Stomach (tissue), 4 donors: ENCODE measurements at regions not wholly inside any gene's neighbourhood (a gene's known extent, or its start where the extent isn't known, plus 50 kb on each side); places are given as distances from the start of the nearest gene placed in this dataset.

ENCODE experiments used
- POLR2A ChIP-seq, 4 donors: fragments of 450-650 bp; IDR thresholded peaks; one replicate each; pipeline ENCODE4 v1.6.1; 2016; ENCODE audit warnings: antibody characterized with exemption in 4 of 4, control low read depth in 2 of 4, mild to moderate bottlenecking in 1 of 4, moderate library complexity in 1 of 4
- POLR2AphosphoS5 ChIP-seq, 3 donors: sonication (generic); formaldehyde crosslinking; IDR thresholded peaks; one replicate each; pipeline ENCODE4 v1.6.1; 2016; ENCODE audit warnings: antibody characterized with exemption in 3 of 3
- TF ChIP-seq, protein P1 (sequence below), 7 experiments: fragments of 450-650 bp in 4 of 7; fragments of 200-600 bp in 3 of 7; sonication (generic) in 3 of 7; IDR thresholded peaks; one replicate each; pipeline ENCODE4 v1.5.1; 2016 to 2019; ENCODE audit warnings: antibody characterized with exemption in 7 of 7, control low read depth in 2 of 7, mild to moderate bottlenecking in 1 of 7

DNA sequence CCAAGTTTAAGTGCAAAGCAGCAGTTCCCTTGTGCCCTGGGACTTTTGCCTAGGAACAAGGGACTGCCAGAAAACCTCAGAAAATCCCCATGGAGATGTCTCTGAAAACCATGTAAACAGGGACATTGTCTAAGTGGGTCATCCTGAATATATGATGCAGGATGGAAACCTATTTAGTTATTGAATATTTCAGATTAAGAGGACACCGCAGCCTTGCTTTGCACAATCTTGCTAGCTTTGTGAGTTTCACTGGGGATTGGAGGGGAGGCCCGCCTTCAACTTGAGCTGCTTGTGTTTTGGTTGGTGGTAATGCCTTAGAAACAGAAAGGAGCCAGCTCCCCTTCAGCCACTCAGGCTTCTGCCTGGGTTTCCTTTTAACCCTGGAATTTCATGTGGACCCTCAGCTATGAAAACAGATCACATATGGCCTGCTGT lies 112.8 kb downstream of the C9orf152 start:
- TF ChIP-seq, protein P1, sequence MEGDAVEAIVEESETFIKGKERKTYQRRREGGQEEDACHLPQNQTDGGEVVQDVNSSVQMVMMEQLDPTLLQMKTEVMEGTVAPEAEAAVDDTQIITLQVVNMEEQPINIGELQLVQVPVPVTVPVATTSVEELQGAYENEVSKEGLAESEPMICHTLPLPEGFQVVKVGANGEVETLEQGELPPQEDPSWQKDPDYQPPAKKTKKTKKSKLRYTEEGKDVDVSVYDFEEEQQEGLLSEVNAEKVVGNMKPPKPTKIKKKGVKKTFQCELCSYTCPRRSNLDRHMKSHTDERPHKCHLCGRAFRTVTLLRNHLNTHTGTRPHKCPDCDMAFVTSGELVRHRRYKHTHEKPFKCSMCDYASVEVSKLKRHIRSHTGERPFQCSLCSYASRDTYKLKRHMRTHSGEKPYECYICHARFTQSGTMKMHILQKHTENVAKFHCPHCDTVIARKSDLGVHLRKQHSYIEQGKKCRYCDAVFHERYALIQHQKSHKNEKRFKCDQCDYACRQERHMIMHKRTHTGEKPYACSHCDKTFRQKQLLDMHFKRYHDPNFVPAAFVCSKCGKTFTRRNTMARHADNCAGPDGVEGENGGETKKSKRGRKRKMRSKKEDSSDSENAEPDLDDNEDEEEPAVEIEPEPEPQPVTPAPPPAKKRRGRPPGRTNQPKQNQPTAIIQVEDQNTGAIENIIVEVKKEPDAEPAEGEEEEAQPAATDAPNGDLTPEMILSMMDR (IDR thresholded peaks at IDR 0.05) = no peak
- TF ChIP-seq POLR2A (IDR thresholded peaks at IDR 0.05) = no peak
- TF ChIP-seq POLR2AphosphoS5 (IDR thresholded peaks at IDR 0.05) = no peak
